Vagina (tissue), 2 donors: ENCODE measurements at regions not wholly inside any gene's neighbourhood (a gene's known extent, or its start where the extent isn't known, plus 50 kb on each side); places are given as distances from the start of the nearest gene placed in this dataset.

Experiments
- DNase-seq, 2 donors: peaks; one replicate each; pipeline ENCODE4 v3.0.0-alpha.2; 2017; ENCODE audit errors: extremely low spot score in 2 of 2
- H3K27ac ChIP-seq: fragments of 200-600 bp; sonication (generic); one replicate; pipeline ENCODE4 v1.5.1; 2019
- H3K27me3 ChIP-seq: fragments of 200-600 bp; sonication (generic); one replicate; pipeline ENCODE4 v1.5.1; 2019
- H3K36me3 ChIP-seq, 2 donors: fragments of 200-600 bp; sonication (generic); one replicate each; pipeline ENCODE4 v1.5.1; 2017 to 2019
- H3K4me1 ChIP-seq: fragments of 200-600 bp; sonication (generic); one replicate; pipeline ENCODE4 v1.5.1; 2019
- H3K4me3 ChIP-seq, 2 donors: fragments of 200-600 bp; sonication (generic); 1 replicate in 1 of 2; 2 replicates in 1 of 2; pipeline ENCODE4 v1.5.1; 2016 to 2019
- H3K9me3 ChIP-seq: fragments of 200-600 bp; sonication (generic); one replicate; pipeline ENCODE4 v1.5.1; 2019
- POLR2A ChIP-seq, 2 donors: fragments of 450-650 bp; IDR thresholded peaks; one replicate each; pipeline ENCODE4 v1.6.1; 2017; ENCODE audit warnings: antibody characterized with exemption in 2 of 2, mild to moderate bottlenecking in 2 of 2, moderate library complexity in 2 of 2
- POLR2AphosphoS5 ChIP-seq, 2 donors: sonication (generic); formaldehyde crosslinking; IDR thresholded peaks; one replicate each; pipeline ENCODE4 v1.9.0; 2017; ENCODE audit warnings: antibody characterized with exemption in 2 of 2, mild to moderate bottlenecking in 2 of 2, low read depth in 1 of 2; ENCODE audit not compliant: insufficient read depth in 1 of 2
- intact Hi-C: fragments of 100-400 bp; cut with DNase I; formaldehyde crosslinking; loops from one replicate; pipeline ENCODE4 v1.15.1; 2023
- TF ChIP-seq, protein P1 (sequence below), 3 experiments: fragments of 450-650 bp in 2 of 3; fragments of 200-600 bp in 1 of 3; sonication (generic) in 1 of 3; IDR thresholded peaks; one replicate each; pipeline ENCODE4 v1.5.1; 2017 to 2019; ENCODE audit warnings: antibody characterized with exemption in 3 of 3, mild to moderate bottlenecking in 2 of 3, moderate library complexity in 2 of 3

DNA sequence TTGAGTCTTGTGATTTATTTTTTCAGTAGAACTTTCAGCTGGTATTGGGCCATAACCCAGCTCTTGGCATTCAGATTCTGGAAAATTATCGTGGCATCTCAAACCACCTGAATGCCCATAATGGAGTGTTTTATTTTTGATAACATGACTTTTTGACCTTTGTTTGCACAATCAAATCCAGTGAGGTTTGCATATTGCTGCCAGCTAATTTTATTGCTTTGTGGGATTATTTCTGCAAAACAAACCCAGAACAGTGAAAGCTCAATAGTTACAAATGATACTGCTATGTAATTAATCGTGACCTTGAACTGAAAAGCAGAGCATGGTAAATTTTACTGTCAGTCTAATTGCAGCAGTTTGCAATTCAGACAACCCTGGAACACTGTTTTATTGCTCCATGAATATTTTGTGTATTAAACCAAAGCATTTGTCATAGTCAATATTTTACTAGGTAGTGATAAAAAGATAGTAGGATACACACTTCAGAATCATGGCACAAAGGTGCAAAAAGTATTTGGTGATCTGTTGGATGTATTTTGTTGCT lies 255.2 kb upstream of the NAV3 start:
- no peaks in the 10 kb centered on the region for H3K9me3 ChIP-seq
- TF ChIP-seq POLR2A (IDR thresholded peaks at IDR 0.05) (no peak), POLR2AphosphoS5 (IDR thresholded peaks at IDR 0.05; ENCODE audit: insufficient read depth in 1 of 2, low read depth in 1 of 2) (no peak)
- TF ChIP-seq, protein P1, sequence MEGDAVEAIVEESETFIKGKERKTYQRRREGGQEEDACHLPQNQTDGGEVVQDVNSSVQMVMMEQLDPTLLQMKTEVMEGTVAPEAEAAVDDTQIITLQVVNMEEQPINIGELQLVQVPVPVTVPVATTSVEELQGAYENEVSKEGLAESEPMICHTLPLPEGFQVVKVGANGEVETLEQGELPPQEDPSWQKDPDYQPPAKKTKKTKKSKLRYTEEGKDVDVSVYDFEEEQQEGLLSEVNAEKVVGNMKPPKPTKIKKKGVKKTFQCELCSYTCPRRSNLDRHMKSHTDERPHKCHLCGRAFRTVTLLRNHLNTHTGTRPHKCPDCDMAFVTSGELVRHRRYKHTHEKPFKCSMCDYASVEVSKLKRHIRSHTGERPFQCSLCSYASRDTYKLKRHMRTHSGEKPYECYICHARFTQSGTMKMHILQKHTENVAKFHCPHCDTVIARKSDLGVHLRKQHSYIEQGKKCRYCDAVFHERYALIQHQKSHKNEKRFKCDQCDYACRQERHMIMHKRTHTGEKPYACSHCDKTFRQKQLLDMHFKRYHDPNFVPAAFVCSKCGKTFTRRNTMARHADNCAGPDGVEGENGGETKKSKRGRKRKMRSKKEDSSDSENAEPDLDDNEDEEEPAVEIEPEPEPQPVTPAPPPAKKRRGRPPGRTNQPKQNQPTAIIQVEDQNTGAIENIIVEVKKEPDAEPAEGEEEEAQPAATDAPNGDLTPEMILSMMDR (IDR thresholded peaks at IDR 0.05), result no peak
- no peak overlapping the region for H3K27ac ChIP-seq
- no peaks in the 10 kb centered on the region for H3K36me3 ChIP-seq
- H3K27me3 ChIP-seq, result no peaks in the 10 kb centered on the region
- H3K4me1 ChIP-seq, result no peaks in the 10 kb centered on the region
- DNase-seq, result no peak
- H3K4me3 ChIP-seq, result no peak overlapping the region
- intact Hi-C loops, result no loop called here

DNA sequence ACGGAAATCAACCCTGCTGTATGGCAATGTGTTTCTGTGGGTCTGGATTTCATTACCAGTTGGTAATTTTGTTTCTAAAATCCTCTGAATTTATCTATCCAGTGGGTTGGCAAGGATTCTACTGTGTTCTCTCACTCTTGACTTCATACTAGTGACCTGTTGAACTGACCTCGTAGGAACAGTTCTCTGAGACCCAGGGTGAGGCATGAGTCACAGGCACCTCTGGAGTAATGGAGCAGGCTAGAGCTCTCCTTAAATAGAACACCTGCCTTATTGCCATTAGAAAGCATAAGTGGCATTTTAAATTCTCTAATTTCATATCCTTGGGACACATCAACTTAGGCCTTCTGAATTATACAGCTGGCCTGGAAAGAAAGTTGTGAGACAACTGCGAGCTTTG lies 258.3 kb upstream of the NAV3 start:
- TF ChIP-seq, protein P1 (IDR thresholded peaks at IDR 0.05), result no peak
- no peak for TF ChIP-seq POLR2AphosphoS5 (IDR thresholded peaks at IDR 0.05; ENCODE audit: insufficient read depth in 1 of 2, low read depth in 1 of 2)
- TF ChIP-seq POLR2A (IDR thresholded peaks at IDR 0.05), result no peak
- H3K27ac ChIP-seq, result no peak overlapping the region
- DNase-seq, result no peak
- H3K9me3 ChIP-seq, result no peaks in the 10 kb centered on the region
- intact Hi-C loops, result no loop called here
- no peak overlapping the region for H3K4me3 ChIP-seq
- H3K27me3 ChIP-seq, result no peaks in the 10 kb centered on the region
- no peaks in the 10 kb centered on the region for H3K4me1 ChIP-seq
- H3K36me3 ChIP-seq, result no peaks in the 10 kb centered on the region

DNA sequence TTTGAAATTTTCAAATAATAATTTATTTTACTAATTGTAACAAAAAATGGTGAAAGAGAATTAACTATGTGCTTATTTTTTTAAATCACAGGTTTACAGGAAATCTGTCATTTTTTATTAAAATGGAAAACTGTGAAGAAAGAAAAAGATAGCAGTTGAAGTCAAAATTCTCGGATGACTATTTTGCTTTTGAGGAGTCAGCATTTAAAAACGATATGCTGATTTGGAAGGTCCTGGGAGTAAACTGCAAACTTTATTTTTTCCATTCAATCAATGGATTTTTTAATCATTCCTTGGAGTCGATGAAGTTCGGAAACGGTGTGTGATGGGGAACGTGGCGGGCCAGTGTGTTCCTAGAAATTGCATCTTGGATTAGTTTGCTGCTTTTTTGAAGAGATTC lies 258.9 kb upstream of the NAV3 start:
- H3K27ac ChIP-seq, result no peak overlapping the region
- no peaks in the 10 kb centered on the region for H3K36me3 ChIP-seq
- H3K4me1 ChIP-seq, result no peaks in the 10 kb centered on the region
- no peaks in the 10 kb centered on the region for H3K9me3 ChIP-seq
- DNase-seq, result no peak
- H3K4me3 ChIP-seq, result no peak overlapping the region
- no peak for TF ChIP-seq POLR2AphosphoS5 (IDR thresholded peaks at IDR 0.05; ENCODE audit: insufficient read depth in 1 of 2, low read depth in 1 of 2)
- TF ChIP-seq POLR2A (IDR thresholded peaks at IDR 0.05), result no peak
- TF ChIP-seq, protein P1 (IDR thresholded peaks at IDR 0.05), result no peak
- intact Hi-C loops, result no loop called here
- H3K27me3 ChIP-seq, result no peaks in the 10 kb centered on the region

DNA sequence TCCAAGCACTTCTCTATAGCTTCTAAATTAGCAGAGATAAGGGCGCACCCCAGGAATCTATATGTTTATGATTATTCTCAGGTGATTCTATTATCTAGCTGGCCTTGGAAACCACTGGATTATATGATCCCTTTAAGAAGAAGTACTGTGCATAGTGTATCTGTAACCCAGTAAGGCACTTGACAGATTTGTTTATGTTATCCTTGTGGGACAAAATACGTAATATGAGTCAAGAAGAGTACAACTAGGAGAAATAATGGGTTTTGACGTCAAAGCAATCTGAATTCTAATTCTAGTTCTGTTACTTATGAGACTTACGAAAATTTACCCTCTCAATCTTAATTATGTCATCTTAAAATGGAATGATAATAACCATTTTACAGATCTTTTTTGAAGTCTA lies 259.6 kb upstream of the NAV3 start:
- H3K36me3 ChIP-seq, result no peaks in the 10 kb centered on the region
- TF ChIP-seq, protein P1 (IDR thresholded peaks at IDR 0.05), result no peak
- TF ChIP-seq POLR2A (IDR thresholded peaks at IDR 0.05) (no peak), POLR2AphosphoS5 (IDR thresholded peaks at IDR 0.05; ENCODE audit: insufficient read depth in 1 of 2, low read depth in 1 of 2) (no peak)
- H3K27me3 ChIP-seq, result no peaks in the 10 kb centered on the region
- H3K27ac ChIP-seq, result no peak overlapping the region
- H3K4me1 ChIP-seq, result no peaks in the 10 kb centered on the region
- intact Hi-C loops, result no loop called here
- no peak overlapping the region for H3K4me3 ChIP-seq
- no peaks in the 10 kb centered on the region for H3K9me3 ChIP-seq
- DNase-seq, result no peak

DNA sequence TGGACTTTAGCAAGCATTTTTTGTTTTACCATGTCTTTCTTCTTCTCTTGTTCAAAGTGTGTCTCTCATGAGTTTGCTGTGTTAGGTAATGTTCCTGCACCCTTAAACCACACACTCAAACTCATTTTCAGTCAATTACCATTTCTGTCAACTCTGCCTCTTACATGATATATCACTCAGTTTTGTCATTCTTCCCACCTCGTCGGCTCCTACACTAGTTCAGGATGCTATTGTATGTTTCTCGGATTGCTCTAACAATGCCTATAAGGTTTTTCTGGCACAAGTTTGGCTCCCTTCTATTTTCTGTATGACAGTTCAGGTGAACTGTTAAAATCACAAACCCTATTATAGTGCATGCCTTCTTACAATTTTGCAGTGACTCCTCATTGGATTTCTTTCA lies 260.8 kb upstream of the NAV3 start:
- Histone ChIP-seq H3K4me3 (no peak overlapping the region), H3K9me3 (no peaks in the 10 kb centered on the region), H3K27me3 (no peaks in the 10 kb centered on the region), H3K4me1 (no peaks in the 10 kb centered on the region), H3K27ac (no peak overlapping the region), H3K36me3 (no peaks in the 10 kb centered on the region)
- intact Hi-C loops, result no loop called here
- TF ChIP-seq POLR2A (IDR thresholded peaks at IDR 0.05), result no peak
- TF ChIP-seq POLR2AphosphoS5 (IDR thresholded peaks at IDR 0.05; ENCODE audit: insufficient read depth in 1 of 2, low read depth in 1 of 2), result no peak
- TF ChIP-seq, protein P1 (IDR thresholded peaks at IDR 0.05), result no peak
- DNase-seq, result no peak
